ENCODE measurements at regions not wholly inside any gene's neighbourhood (a gene's known extent, or its start where the extent isn't known, plus 50 kb on each side); places are given as distances from the start of the nearest gene placed in this dataset.

DNA sequence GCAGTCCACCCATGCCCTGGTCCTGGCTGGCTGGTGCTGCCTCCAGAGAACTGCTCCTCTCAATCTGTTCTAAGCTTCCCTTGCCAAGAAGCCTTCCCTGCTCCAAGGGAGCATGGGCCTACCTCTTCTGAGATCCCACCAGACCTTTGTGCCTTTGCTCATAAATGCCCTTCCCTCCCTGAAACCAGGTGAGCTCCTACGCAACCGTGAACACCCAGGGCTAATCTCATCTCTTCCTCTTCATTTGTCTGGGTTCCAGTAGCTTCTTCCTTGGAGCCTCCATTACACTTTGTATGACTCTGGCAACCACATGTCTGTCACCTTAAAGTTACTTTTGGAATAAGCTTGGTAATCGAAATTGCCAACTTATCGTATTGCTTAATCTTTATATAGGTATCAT, 270.6 kb downstream of the PBX3 start:
- no peak for DNase-seq

DNA sequence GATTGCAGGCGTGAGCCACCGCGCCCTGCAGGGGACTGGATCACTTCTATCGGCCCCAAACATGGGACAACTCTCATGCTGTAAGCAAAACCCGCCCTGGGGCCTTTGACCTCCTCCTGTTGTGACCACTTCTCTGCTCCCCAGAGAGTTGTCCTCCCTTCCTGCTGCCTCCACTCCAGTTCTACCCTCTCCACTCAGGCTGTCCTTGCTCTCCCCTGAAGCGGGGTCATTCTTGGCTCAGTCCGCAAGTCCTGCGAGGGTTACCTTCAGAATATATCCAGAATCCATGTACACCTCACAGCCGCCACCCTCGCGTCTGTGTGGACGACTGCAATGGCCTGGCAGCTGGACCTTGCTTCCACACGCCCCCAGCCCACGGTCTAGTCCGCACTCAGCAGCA, 273.7 kb downstream of the PBX3 start:
- DNase-seq = no peak

DNA sequence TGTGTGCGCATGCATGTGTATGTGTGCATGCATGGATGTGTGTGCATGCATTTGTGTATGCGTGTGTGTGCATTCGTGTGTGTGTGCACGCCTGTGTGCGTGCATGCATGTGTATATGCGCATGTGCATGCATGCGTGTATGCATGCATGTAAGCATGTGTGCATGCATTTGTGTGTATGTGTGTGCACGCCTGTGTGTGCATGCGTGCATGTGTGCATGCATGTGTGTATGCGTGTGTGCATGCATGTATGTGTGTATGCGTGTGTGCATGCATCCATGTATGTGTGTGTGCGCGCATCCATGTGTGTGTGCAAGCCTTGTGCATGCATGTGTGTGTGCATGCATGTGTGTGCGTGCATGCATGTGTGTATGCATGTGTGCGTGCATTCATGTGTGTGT, 276.8 kb downstream of the PBX3 start:
- DNase-seq = no peak

DNA sequence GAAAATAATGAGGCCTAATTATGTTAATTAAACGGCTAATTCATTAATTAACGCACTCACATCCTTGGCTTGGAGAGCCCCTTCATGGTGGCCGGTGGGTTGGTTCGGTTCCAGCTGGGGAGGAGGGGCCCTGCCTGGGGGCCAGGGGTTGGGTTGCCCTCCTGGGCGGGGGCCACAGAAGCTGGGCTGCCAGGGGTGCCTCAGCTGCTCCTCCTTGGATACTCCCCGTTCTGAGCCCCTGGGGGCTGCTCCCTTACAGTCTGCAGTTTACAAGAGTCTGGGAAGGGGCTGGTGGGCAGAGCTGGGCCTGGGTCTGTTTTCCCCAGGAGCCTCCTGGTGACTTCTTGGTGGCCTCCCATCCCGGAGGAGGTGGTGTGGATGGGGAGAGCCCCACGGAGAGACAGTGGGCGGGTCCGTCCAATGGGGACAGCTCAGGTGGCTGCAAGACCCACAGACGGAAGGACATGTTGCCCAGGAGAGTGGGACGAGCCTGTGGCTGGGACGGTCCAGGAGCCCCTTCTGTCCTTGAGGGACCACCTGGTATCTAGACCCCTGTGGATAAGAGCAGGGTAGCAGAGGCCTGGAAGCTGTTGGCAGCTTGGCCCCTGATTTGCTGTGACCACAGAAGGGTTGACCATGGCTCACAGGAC, 277.5 kb downstream of the PBX3 start:
- no peak for DNase-seq

DNA sequence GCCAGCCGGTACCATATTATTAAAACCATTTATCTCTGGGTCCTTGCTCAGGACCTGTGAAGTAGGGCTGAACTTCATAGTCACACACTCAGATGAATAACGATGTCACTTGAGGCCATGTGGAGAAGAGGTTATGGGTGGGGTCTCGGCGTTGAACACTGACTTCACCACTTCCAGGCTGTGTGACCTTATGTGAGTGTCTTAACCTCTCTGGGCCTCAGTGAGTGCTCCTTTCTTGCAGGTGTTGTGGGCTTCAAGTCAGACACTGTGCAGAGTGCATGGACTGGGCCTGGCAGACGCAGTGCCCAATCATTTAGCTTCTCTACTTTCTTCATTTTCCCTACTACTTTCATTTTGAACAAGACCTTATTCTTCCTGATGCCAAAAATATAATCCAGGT, 278.8 kb downstream of the PBX3 start:
- no peak for DNase-seq

DNA sequence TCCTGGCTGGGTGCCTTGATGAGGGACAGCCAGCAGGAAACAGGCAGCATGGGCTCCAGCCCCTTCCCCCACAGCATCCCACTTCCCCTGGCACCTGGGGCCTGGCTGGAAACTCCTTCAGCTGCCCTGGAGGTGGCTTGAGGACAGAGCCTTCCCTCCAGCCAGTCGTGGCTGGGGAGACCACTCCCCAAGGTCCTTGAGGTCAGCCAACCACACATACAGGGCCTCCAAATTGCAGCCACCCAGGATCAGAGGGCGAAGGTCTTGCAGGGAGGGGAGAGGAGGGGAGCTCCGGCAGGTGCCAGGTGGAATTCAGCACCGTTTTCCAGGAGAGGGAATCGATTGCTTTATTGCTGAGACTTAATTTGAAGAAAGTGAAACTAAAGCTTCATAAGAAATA, 280.4 kb downstream of the PBX3 start:
- DNase-seq = no peak

DNA sequence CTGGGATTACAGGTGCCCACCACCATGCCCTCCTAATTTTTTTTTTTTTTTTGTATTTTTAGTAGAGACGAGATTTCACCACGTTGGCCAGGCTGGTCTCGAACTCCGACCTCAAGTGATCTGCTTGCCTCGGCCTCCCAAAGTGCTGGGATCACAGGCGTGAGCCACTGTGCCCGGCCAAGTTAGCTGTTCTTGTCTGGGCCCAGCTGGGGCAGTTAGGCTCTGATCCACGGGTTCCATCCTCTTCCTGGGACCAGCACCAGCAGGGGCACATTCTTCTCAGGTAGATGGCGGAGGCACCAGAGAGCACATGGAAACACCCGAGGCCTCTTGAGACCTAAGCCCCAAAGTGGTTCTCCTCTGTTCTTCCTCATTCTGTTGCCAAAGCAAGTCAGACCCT, 281.6 kb downstream of the PBX3 start:
- no peak for DNase-seq

DNA sequence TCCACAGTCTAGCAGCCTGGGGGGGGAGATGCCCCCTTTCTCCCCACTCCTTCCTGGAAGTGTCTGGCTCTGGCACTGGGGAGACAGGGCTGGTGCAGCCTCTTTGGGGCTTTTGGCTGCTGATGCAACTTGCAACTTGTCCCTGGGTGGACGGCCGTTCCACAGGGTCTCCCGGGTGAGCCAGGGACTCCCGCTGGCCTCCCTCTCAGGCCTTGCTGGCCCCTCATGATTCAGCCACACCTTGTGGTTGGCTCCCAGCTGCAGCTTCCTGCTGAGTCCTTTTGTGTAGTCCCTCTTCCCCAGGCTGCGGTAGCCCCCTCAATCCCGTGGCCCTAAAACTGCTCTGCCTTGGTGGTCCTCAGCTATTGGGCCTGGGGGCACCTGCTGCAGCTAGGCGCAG, 283.5 kb downstream of the PBX3 start:
- no peak for DNase-seq

DNA sequence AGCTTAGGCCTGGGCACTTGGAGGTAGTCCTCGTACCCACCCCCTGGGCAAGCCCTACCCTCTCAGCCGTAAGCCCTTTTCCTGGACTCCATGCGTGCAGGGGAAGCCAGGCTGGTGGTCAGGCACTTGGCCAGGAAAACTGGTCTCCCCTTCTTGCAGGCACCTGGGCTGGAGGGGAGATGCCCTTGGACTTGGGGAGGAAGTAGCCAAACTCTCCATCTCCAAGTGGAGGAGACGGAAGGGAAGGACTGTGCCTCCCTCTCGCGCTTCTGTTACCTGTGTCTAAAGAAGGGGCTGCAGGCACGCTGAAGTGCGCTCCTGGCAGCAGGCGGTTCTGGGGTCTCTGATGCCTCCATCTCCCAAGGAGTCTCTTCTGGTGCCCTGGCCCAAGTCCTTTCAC, 283.9 kb downstream of the PBX3 start:
- no peak for DNase-seq

DNA sequence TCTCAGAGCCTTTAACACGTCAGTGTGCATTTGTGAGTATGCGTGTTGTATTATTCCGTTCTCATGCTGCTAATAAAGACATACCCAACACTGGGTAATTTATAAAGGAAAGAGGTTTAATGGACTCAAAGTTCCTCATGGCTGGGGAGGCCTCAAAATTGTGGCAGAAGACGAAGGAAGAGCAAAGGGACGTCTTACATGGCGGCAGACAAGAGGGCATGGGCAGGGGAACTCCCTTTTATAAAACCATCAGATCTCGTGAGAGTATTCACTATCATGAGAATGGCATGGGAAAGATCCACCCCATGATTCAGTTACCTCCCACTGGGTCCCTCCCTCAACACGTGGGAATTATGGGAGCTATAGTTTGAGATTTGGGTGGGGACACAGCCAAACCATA, 285.0 kb downstream of the PBX3 start:
- no peak for DNase-seq

DNA sequence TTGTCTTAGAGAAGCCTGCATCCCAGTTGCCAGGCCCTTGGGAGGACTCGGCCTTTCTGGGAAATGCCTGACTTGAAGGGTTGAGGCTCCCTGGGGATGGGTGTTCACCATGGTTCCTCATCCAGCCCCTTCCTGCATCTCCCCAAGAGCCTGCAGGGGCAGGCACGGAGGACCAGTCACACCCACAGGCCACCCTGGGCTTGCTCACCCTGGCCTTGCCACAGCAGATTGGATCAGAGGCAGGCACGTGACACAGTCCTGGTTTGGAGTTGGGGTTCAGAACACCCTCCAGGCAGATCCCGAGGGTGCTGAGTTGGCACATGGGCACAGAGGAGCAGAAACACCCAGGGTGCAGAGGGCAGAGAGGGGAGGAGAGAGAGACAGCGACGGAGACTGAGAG, 286.1 kb downstream of the PBX3 start:
- no peak for DNase-seq

DNA sequence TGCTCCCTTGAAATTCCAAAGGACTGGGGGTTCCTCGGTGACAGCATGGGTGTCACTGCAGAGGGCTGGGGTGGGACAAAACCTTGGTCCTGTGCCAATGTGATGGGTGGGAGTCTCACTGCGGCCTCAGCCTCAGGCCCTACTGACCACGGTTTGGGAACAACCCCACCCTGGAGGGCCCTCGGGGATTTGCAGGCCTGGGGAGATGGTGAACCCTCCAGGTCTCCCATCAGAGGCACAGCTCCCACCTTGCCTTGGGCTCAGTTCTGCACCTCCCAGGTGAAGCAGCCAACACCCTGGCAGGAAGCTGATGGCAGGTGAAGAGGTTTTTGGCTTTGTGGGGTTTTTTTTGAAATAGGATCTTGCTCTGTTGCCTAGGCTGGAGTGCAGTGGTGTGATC, 286.8 kb downstream of the PBX3 start:
- DNase-seq = no peak

DNA sequence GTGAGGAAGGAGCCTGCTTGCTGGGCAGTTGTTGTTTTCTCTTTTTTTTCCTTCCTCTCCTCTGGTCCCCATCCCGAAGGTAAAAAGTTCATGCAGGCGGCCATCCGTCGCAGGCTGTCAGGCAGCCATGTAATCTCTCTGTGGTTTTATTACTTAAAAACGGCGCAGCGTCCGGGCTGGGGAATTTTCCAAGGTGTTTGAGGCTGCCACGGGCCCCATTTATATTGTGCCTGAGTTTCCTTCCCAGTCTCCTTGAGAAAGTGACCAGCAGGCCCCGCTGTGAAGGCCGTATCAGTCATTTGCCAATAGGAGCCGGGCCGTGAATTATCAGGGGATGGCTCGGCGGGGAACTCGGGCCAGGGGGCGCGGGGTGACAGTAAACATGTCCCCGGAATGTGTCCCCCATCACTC, 289.7 kb downstream of the PBX3 start:
- DNase-seq = no peak

DNA sequence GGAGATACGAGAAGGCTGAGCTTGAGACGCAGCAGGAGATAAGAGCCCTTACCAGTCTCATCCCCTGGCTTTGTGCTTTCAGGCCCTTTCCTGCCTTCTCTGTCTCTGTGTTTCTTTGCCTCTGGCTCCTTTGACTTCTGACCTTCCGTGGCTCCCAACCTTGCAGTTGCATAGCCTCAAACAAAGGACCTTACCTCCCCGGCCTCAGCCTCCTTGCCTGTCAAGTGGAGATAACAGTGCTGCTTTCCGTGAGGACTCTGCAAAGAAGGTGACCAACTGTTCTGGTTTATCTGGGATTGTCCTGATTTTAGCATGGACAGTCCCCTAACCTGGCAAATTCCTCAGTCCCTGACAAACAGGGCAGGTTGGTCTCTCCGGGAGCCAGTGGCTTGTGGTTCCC, 287.8 kb upstream of the MVB12B start:
- DNase-seq = no peak

DNA sequence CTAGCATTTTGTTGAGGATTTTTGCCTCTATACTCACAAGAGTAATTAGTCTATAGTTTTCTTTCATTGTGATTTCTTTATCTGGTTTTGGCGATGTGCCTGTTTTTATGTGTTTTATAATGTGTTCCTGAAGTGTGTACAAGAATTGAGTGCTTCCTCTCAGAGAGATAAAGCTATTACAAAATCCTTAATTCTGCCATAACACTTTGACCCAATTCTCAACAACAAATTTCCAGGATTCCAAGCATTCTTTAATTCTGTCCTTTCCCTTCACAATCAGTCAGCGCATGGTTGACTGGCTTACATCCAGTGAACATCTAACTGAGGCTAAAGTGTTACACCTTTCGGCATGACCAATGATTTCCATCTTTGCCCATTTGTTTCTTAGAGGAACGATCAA, 282.9 kb upstream of the MVB12B start:
- DNase-seq = no peak

DNA sequence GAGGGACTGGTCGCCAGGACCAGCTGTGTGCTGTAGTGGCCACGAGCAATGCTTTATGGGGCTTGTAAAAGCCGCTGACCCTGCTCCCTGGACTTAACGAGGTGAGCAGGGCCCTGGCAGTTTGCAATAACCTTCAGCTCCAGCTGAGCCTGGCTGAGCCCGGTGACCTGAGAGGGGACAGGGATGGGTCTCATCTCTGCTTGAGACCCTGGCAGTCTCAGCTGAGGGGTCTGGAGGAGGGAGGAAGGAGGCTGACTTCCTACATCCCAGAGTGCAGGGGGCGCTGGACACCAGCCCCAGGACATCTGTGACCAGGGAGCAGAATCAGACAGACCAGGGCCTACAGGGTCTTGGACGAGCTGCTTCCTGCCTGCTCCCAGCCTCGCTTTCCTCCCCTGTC, 277.5 kb upstream of the MVB12B start:
- no peak for DNase-seq

DNA sequence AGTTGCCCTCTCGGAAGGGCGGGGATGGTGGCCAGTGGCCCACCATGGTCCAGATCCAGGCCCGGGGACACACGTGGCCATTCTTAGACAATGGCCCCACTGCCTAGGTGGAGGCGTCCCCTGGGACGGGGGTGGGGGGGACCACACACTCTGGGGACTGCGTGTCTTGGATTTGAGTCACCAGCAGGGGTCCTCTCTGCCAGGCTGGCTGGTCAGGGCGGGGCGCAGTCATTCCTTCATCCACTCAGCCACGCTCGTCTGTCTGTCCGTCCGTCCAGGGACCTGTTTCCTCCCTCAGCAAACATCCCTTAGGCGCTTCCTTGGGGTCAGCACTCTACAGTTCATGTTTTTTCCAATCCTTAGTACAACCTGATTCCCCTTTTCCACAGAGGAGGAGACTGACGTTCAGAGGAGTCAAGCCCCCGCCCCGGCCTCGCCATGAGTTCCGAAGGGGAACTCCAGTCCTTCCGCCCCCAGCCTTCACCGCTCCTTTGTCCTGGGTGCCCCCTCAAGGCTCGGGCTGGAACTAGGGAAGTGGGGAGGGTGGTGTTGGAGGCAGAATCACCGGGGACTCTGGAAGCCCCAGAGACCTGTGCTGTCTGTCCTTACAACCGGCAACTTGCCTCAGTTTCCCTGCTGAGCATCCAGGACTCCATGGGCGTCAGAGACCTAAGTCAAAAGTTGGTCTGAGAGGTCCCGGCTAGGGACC, 276.6 kb upstream of the MVB12B start:
- DNase-seq = no peak

DNA sequence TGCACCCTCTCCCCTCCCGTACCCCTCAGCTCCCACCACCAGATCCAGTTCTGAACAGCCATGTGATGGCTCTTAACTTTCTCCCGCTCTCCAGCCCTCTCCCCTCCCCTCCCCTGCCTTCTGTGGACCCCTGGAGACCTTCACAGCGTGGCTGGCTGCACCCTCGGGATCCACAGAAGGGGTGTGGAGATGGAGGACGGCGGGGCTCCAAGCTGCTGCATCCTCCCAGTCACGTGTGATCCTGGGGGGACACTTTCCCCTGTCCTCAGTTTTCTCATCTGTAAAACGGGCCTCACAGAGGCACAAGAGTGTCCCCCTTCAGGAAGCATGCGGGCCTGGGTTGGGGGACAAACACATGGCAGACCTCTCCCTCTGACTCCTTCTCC, 276.0 kb upstream of the MVB12B start:
- no peak for DNase-seq

DNA sequence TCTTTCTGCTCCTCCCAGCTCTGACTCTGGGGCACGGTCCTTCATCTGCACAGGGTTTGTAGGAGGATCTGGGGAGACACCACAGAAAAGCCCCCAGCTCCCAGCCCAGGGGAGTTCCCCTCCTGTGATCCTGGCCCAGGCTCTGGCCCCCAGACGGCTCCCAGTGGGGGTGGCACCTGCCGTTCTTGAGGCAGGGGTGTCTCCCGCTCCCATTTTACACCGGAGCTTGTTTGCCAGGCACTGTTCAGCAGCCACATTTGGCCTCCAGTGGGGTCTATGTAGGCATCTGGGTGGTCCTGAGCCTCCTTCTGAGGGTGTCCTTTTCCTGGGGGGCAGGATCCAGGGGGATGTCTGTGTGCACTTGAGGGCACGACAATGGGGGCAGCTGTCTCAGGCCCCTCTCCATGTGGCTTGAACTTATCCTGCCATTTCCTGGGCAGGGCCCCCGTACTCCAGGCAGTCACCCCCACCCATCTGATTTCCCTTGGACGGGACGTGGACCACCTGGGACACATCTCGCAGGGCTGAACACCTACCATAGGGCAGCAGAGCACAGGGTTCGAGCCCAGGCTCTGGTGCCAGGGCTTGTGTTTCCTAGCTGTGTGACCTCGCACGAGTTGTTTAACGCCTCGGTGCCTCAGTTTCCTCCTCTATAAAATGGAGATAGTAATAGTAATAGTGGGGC, 275.0 kb upstream of the MVB12B start:
- no peak for DNase-seq

DNA sequence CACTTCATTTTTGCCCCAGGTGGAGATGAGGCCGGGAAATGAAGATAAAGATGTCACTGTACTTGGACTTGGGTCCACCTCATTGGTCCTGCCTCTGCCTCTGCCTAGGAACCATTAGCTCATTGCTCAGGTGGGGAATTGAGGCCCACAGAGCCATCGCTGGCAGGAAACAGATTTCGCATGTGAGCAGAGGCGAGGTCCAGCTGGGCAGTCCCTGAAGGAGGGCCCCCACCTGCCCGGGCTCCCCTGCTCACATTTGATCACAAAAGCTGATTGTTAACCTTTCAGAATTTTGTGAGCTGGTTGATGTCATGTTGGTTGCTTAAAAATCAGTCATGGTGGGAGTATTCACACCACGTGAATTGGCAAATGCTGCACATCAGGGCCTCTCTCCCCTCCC, 273.8 kb upstream of the MVB12B start:
- no peak for DNase-seq

DNA sequence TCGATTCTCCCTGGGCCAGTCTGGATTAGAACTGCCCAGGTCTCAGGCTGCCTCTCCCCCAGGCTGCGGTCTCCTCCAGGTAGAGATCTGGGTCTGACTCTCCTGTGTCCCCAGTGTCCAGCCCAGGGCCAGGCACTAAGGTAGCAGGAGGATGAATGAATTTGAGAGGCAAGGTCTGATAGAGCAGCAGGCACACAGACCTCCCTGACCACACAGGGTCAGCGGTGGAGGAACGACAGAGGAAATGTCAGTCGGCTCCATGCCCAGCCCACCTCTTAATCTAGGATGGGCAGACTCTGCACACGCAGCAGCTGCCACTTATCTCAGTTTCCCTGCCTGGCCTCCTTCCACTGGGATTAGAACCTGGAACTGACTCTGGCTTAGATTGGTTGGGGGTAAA, 272.7 kb upstream of the MVB12B start:
- no peak for DNase-seq

DNA sequence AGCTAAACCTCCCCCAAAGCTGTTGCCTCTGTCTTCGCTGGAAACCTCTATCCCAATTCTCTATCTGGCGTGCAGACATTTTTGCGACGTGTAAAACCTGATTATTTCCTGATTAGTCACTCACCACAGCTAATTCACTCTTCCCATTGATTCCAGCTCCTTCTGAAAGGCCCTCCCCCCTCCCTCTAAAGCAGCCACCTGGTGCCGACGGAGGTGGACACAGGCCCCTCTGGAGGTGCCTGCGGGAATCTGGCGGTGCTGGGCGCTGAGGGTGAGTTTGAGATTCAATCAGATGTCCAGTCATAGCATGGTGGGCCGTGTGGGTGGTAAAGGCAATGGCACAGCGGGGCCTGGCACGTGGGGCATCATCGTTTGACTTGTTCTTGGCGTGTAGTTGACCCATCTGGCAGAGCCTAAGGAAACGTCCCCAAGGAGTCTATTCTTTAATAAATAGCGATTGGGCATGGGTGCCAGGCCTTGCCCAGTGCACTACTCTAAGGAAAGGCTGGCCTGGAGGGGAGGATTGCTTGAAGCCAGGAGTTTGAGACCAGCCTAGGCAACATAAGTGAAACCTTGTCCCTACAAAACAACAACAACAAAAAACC, 271.1 kb upstream of the MVB12B start:
- DNase-seq = no peak

Data from right lung (tissue), 2 donors.